Stomach (tissue), 4 donors: ENCODE measurements at regions not wholly inside any gene's neighbourhood (a gene's known extent, or its start where the extent isn't known, plus 50 kb on each side); places are given as distances from the start of the nearest gene placed in this dataset.

Experiments
- EP300 ChIP-seq: sonication (generic); formaldehyde crosslinking; IDR thresholded peaks from one replicate; pipeline ENCODE4 v1.6.1; 2017; ENCODE audit warnings: antibody characterized with exemption
- POLR2A ChIP-seq, 4 donors: fragments of 450-650 bp; IDR thresholded peaks; one replicate each; pipeline ENCODE4 v1.6.1; 2016; ENCODE audit warnings: antibody characterized with exemption in 4 of 4, control low read depth in 2 of 4, mild to moderate bottlenecking in 1 of 4, moderate library complexity in 1 of 4
- TF ChIP-seq, protein P1 (sequence below), 7 experiments: fragments of 450-650 bp in 4 of 7; fragments of 200-600 bp in 3 of 7; sonication (generic) in 3 of 7; IDR thresholded peaks; one replicate each; pipeline ENCODE4 v1.5.1; 2016 to 2019; ENCODE audit warnings: antibody characterized with exemption in 7 of 7, control low read depth in 2 of 7, mild to moderate bottlenecking in 1 of 7

DNA sequence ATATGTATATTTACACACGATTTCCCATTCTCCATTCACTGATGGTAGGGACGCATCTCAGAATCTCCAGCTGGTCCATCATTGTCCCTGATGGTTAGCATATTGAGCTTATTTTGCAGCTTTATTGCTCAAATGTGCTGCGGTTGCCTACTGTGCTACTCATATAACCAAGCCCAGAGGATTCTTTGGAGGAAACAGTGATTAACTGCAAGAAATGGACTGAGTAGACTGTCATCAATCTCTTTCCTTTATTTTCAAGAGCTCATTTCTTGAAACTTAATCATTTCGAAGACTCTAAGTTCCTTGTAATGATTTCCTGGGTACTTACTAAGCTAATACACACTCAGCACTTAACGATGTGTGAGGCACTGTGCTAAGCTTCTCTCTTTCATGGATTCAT is 119.0 kb downstream of the MAT2B start:
- TF ChIP-seq POLR2A (IDR thresholded peaks at IDR 0.05) (no peak), EP300 (no peak)
- TF ChIP-seq, protein P1, sequence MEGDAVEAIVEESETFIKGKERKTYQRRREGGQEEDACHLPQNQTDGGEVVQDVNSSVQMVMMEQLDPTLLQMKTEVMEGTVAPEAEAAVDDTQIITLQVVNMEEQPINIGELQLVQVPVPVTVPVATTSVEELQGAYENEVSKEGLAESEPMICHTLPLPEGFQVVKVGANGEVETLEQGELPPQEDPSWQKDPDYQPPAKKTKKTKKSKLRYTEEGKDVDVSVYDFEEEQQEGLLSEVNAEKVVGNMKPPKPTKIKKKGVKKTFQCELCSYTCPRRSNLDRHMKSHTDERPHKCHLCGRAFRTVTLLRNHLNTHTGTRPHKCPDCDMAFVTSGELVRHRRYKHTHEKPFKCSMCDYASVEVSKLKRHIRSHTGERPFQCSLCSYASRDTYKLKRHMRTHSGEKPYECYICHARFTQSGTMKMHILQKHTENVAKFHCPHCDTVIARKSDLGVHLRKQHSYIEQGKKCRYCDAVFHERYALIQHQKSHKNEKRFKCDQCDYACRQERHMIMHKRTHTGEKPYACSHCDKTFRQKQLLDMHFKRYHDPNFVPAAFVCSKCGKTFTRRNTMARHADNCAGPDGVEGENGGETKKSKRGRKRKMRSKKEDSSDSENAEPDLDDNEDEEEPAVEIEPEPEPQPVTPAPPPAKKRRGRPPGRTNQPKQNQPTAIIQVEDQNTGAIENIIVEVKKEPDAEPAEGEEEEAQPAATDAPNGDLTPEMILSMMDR (IDR thresholded peaks at IDR 0.05) = no peak
